Psoas muscle (tissue), 7 donors: ENCODE measurements at regions not wholly inside any gene's neighbourhood (a gene's known extent, or its start where the extent isn't known, plus 50 kb on each side); places are given as distances from the start of the nearest gene placed in this dataset.

Experiments used
- ATAC-seq, 4 donors: fragments of 200-7000 bp; cut with Tn5 transposase; one replicate each; pipeline ENCODE4 v1.9.1; 2020; ENCODE audit warnings: moderate library complexity in 3 of 4, mild to moderate bottlenecking in 2 of 4
- DNase-seq, 2 donors: peaks; one replicate each; pipeline ENCODE4 v3.0.0-alpha.2; 2020
- H3K27ac ChIP-seq: fragments of 200-600 bp; one replicate; pipeline ENCODE4 v1.8.0; 2022
- H3K27me3 ChIP-seq, 3 donors: fragments of 200-600 bp in 1 of 3; one replicate each; pipeline versions ENCODE4 v1.6.1 to v1.8.0; 2013 to 2022; ENCODE audit warnings: low read length in 2 of 3, mild to moderate bottlenecking in 2 of 3, moderate library complexity in 1 of 3; ENCODE audit not compliant: insufficient read depth in 3 of 3
- H3K36me3 ChIP-seq, 2 donors: fragments of 200-600 bp in 1 of 2; one replicate each; pipeline versions ENCODE4 v1.6.1 to v1.8.0; 2013 to 2022; ENCODE audit warnings: low read depth in 1 of 2, mild to moderate bottlenecking in 1 of 2, moderate library complexity in 1 of 2; ENCODE audit not compliant: insufficient read depth in 1 of 2
- H3K4me1 ChIP-seq: fragments of 200-600 bp; one replicate; pipeline ENCODE4 v1.8.0; 2022
- H3K4me3 ChIP-seq: fragments of 200-600 bp; one replicate; pipeline ENCODE4 v1.8.0; 2022; ENCODE audit warnings: mild to moderate bottlenecking
- H3K9me3 ChIP-seq: fragments of 200-600 bp; one replicate; pipeline ENCODE4 v1.8.0; 2022
- WGBS, 3 donors: extraction: QIAGEN DNeasy Blood & Tissue Kit; methylation state at CpG; one replicate each; pipeline versions ENCODE4 v1.1.6 to v1.1.7; 2013; 5-methylcytosine and 5-hydroxymethylcytosine counted together
- intact Hi-C, 2 donors: fragments of 100-400 bp; cut with DNase I; formaldehyde crosslinking; loops; one replicate each; pipeline versions ENCODE4 v1.11.0 to v1.14.2; 2022
- TF ChIP-seq, protein P1 (sequence below): fragments of 200-600 bp; IDR thresholded peaks from one replicate; pipeline ENCODE4 v1.8.0; 2022; ENCODE audit warnings: antibody characterized with exemption
- donor health status: healthy with polysubstance abuse.
- donor health status: DM: no; HTN: no; CAD: no; lungs with moderate emphysema.
- donor health status: Bipolar disorder and iron deficiency.
- donor health status: healthy.
- donor health status: DM: yes; HTN: yes; CAD: no.
- donor health status: DM: no; HTN: no; CAD: no.
- donor health status: DM: yes; HTN: yes; CAD: no.

DNA sequence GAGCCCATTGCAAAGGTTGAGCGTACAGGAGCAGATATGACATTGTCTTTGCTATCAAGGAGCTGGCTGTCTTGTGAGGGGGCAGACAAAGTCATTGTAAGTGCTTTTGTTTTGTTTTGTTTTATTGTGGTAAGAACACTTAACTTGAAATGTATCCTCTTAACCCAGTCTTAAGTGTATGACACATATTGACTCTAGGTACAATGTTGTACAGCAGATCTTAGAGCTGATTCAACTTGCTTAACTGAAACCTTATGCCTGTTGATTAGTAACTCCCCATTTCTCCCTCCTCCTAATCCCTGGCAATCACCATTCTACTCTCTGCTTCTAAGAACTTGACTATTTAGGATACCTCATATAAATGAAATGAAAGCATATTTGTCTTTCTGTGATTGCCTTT lies 429.0 kb downstream of the BMP2 start:
- ATAC-seq (no peak), DNase-seq (no peak)
- intact Hi-C loops = no loop called here
- H3K9me3 ChIP-seq = no peaks in the 10 kb centered on the region
- TF ChIP-seq, protein P1, sequence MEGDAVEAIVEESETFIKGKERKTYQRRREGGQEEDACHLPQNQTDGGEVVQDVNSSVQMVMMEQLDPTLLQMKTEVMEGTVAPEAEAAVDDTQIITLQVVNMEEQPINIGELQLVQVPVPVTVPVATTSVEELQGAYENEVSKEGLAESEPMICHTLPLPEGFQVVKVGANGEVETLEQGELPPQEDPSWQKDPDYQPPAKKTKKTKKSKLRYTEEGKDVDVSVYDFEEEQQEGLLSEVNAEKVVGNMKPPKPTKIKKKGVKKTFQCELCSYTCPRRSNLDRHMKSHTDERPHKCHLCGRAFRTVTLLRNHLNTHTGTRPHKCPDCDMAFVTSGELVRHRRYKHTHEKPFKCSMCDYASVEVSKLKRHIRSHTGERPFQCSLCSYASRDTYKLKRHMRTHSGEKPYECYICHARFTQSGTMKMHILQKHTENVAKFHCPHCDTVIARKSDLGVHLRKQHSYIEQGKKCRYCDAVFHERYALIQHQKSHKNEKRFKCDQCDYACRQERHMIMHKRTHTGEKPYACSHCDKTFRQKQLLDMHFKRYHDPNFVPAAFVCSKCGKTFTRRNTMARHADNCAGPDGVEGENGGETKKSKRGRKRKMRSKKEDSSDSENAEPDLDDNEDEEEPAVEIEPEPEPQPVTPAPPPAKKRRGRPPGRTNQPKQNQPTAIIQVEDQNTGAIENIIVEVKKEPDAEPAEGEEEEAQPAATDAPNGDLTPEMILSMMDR = no peak
- H3K27me3 ChIP-seq = no peaks in the 10 kb centered on the region
- H3K4me1 ChIP-seq = no peaks in the 10 kb centered on the region
- no peak overlapping the region for H3K4me3 ChIP-seq
- WGBS, 3 donors = 89 to 100% (median 89%) methylated on average over 1 of the region's 1 CpG
- H3K36me3 ChIP-seq = no peaks in the 10 kb centered on the region
- no peak overlapping the region for H3K27ac ChIP-seq

DNA sequence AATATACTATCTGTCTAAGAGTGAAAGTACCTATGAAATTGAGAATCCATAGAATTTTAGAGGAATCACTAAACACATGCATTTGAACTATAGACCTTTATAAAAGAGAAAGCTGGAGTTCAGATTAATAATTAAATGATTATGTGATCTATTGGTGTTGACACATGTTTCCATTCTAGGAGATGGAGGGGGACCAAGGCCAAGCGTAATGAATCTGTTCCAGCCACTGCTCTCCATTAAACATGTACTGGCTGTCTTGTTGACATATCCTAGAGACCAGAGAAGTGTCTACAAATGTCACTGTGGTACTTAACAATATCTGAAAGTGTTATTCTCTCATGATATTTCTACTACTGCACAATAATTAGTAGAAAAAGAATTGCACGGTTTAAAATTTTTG lies 432.4 kb downstream of the BMP2 start:
- Histone ChIP-seq H3K4me3 (no peak overlapping the region), H3K4me1 (no peaks in the 10 kb centered on the region), H3K27ac (no peak overlapping the region), H3K27me3 (no peaks in the 10 kb centered on the region), H3K9me3 (no peaks in the 10 kb centered on the region), H3K36me3 (no peaks in the 10 kb centered on the region)
- TF ChIP-seq, protein P1 = no peak
- WGBS, 3 donors = 81 to 91% (median 82%) methylated on average over 2 of the region's 2 CpGs
- intact Hi-C loops = no loop called here
- DNase-seq = no peak
- ATAC-seq = no peak

DNA sequence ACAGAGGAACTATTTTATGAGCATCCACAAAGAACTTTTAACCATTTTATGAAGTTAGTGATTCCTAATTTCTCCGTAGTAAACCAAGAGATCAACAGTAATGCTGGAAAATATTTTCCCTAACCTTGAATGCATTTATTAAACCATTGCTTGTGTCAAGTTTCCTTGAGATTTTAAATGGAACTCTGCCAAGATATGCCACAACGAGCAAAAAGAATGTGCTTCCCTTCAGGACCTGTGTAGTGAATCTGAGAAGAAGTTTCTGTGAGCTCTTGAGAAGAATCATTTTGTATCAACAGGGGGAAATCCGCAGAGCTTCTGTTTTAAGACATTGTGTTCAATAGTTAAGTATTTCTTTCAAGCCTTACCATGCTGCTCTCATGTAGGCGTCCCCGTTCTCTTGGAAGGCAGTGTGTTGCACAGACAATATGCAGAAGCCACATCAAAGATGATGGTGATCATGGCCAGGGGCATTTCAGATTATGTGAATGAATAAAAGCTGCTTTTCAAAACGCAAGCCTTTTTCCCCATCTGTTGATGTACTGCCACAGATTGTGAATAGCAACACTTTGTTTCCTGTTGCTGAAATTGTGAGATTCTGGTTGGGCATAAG lies 439.8 kb downstream of the BMP2 start:
- intact Hi-C loops = no loop called here
- no peaks in the 10 kb centered on the region for H3K27me3 ChIP-seq
- DNase-seq (no peak), ATAC-seq (no peak)
- H3K27ac ChIP-seq = no peak overlapping the region
- no peaks in the 10 kb centered on the region for H3K36me3 ChIP-seq
- H3K4me1 ChIP-seq = no peaks in the 10 kb centered on the region
- peaks cover 3% of the 10 kb centered on the region for H3K9me3 ChIP-seq
- 67 to 73% (median 73%) methylated on average over 6 of the region's 6 CpGs for WGBS, 3 donors
- TF ChIP-seq, protein P1 = no peak
- no peak overlapping the region for H3K4me3 ChIP-seq

DNA sequence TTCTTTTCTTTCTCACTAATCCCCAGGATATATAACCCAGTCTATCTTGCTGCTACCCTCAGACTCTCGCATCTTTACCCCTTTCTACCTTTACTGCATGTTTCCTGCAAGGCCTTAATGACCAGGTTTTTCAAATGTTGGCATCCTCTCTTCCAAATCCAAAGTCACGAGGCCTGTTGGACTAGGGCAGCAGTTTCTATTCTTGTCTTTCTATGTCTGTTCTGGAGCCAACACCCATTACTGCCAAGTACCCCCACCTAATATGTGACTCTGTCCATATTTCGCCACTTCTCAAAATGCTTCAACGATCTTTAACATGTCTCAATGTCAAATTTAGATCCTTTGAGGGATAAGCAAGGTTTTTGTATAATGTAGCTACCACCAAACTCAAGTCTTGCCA lies 443.4 kb downstream of the BMP2 start:
- DNase-seq (no peak), ATAC-seq (no peak)
- Histone ChIP-seq H3K27me3 (no peaks in the 10 kb centered on the region), H3K4me1 (no peaks in the 10 kb centered on the region), H3K9me3 (peaks cover 3% of the 10 kb centered on the region), H3K27ac (no peak overlapping the region), H3K36me3 (no peaks in the 10 kb centered on the region), H3K4me3 (no peak overlapping the region)
- 60 to 74% (median 61%) methylated on average over 4 of the region's 4 CpGs for WGBS, 3 donors
- TF ChIP-seq, protein P1 = no peak
- intact Hi-C loops = no loop called here

DNA sequence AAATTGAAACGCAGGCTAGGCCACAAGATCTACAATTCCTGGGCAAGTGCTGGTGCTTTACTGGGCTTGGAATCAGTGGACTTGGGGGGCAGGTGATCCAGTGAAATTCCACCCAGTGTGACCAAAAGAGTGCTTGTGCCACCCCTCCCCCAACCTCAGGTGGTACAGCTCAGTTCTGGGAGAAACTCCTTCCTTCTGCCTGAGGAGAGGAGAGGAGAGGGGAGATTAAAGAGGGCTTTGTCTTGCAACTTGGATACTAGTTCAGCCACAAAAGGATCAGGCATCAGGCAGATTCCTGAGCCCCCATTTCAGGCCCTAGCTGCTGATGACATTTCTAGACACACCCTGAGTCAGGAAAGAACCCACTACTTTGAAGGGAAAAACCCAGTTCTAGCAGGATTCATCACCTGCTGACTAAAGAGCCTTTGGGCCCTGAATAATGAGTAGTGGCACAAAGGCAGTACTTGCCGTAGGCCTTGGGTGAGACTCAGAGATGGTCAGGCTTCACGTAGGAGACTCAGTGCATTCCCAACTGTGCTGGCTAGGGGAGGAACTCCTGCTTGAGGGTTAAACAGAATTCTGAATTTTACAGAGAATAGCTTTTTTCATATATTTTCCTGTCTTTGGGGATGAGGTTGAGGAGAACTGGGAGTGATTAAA lies 446.7 kb downstream of the BMP2 start:
- DNase-seq (no peak), ATAC-seq (no peak)
- no peak overlapping the region for H3K27ac ChIP-seq
- H3K27me3 ChIP-seq = no peaks in the 10 kb centered on the region
- intact Hi-C loops = no loop called here
- TF ChIP-seq, protein P1 = no peak
- no peaks in the 10 kb centered on the region for H3K4me1 ChIP-seq
- 80 to 81% (median 80%) methylated on average over 3 of the region's 3 CpGs for WGBS, 3 donors
- no peaks in the 10 kb centered on the region for H3K36me3 ChIP-seq
- H3K9me3 ChIP-seq = no peaks in the 10 kb centered on the region
- no peak overlapping the region for H3K4me3 ChIP-seq
